Nephron progenitor cell (in vitro differentiated cells): ENCODE measurements at regions not wholly inside any gene's neighbourhood (a gene's known extent, or its start where the extent isn't known, plus 50 kb on each side); places are given as distances from the start of the nearest gene placed in this dataset.

Experiments
- DNase-seq: peaks from one replicate; pipeline ENCODE4 v3.0.0; 2021
- H3K27ac Mint-ChIP-seq: 2 replicates; pipeline ENCODE4 v1.8.0; 2021; ENCODE audit warnings: mild to moderate bottlenecking, moderate library complexity, mixed read lengths
- H3K27me3 Mint-ChIP-seq: 2 replicates; pipeline ENCODE4 v1.8.0; 2021; ENCODE audit warnings: mild to moderate bottlenecking, low read depth, mixed read lengths; ENCODE audit not compliant: poor library complexity
- H3K36me3 Mint-ChIP-seq: 2 replicates; pipeline ENCODE4 v1.8.0; 2021; ENCODE audit warnings: low read depth, mixed read lengths
- H3K4me1 Mint-ChIP-seq: 2 replicates; pipeline ENCODE4 v1.8.0; 2021; ENCODE audit warnings: mixed read lengths
- H3K4me3 Mint-ChIP-seq: 2 replicates; pipeline ENCODE4 v1.8.0; 2021; ENCODE audit warnings: mild to moderate bottlenecking, moderate library complexity, mixed read lengths
- H3K9me3 Mint-ChIP-seq: 2 replicates; pipeline ENCODE4 v1.8.0; 2021; ENCODE audit warnings: mild to moderate bottlenecking, moderate library complexity, mixed read lengths
- TF ChIP-seq, protein P1 (sequence below): fragments of 200-600 bp; sonication (generic); IDR thresholded peaks from 2 replicates; pipeline ENCODE4 v1.5.0; 2021; ENCODE audit warnings: antibody characterized with exemption

DNA sequence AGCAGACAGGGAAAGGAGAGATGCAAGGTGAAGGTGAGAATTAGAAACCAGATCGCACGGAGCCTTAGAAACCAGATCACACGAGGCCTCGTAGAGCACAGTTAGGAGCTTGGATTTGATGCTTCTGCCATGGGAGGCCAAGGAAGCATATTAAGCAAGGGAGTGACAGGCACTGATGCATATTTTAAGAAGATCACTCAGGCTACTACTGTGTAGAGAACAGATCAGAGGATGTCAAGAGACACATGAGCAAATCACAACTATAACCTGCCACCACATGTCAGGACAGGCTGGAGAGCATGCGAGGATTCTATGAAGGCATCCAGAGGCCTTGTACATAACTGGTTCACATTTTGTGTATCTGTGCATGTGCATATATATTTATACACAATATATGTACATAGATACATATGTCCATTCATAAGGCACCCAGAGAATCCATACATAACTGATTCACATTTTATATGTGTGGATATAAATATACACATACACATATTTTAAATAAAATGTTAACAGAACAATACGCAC is 99.6 kb upstream of the FHIT start:
- no peak overlapping the region for H3K4me3 Mint-ChIP-seq
- no peaks in the 10 kb centered on the region for H3K4me1 Mint-ChIP-seq
- peaks cover 9% of the 10 kb centered on the region for H3K27me3 Mint-ChIP-seq
- peaks cover 6% of the 10 kb centered on the region for H3K9me3 Mint-ChIP-seq
- H3K36me3 Mint-ChIP-seq, result no peaks in the 10 kb centered on the region
- TF ChIP-seq, protein P1, sequence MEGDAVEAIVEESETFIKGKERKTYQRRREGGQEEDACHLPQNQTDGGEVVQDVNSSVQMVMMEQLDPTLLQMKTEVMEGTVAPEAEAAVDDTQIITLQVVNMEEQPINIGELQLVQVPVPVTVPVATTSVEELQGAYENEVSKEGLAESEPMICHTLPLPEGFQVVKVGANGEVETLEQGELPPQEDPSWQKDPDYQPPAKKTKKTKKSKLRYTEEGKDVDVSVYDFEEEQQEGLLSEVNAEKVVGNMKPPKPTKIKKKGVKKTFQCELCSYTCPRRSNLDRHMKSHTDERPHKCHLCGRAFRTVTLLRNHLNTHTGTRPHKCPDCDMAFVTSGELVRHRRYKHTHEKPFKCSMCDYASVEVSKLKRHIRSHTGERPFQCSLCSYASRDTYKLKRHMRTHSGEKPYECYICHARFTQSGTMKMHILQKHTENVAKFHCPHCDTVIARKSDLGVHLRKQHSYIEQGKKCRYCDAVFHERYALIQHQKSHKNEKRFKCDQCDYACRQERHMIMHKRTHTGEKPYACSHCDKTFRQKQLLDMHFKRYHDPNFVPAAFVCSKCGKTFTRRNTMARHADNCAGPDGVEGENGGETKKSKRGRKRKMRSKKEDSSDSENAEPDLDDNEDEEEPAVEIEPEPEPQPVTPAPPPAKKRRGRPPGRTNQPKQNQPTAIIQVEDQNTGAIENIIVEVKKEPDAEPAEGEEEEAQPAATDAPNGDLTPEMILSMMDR, result no peak
- H3K27ac Mint-ChIP-seq, result no peak overlapping the region
- no peak for DNase-seq

DNA sequence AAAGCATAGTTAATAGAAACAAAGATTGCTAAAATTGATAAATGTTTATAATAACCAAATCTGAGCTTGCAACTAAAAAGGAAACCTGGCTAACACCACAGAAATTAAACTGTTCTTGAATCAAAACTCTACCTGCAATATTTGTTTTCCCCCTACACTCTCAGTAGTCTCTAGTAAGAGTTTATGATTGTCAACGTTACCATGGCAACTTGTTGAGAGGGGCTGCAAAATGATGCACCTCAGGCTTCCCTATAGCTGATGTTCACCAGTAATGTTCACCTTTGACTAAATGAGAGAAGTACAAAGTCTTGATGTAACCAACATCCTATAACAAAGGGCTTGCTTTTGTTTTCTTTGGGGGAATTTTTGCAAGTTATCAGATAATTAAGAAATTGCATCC is 101.1 kb upstream of the FHIT start:
- Mint-ChIP-seq H3K4me3 (no peak overlapping the region), H3K27ac (no peak overlapping the region), H3K36me3 (no peaks in the 10 kb centered on the region), H3K9me3 (peaks cover 6% of the 10 kb centered on the region), H3K4me1 (no peaks in the 10 kb centered on the region), H3K27me3 (peaks cover 8% of the 10 kb centered on the region)
- TF ChIP-seq, protein P1, result no peak
- DNase-seq, result no peak

DNA sequence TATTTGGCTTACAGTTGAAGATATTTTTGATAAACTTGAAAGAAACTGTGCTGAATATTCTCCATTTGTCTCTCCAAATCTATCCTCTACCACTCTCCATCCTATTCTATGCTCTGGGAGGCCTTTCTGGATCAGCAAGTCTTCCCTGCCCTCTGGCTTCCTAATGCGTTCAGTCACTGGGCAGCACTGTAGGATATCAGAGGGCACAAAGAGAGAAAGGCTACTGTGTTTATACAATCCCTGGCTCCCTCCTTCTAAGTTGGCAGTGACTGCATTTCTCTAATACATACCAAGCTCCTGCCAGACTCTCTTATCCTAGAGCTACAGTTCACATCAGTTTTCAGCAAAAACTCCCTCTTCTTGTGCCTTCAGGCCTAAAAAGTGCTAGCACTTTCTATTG is 102.1 kb upstream of the FHIT start:
- Mint-ChIP-seq H3K36me3 (no peaks in the 10 kb centered on the region), H3K4me3 (no peak overlapping the region), H3K27me3 (peaks cover 6% of the 10 kb centered on the region), H3K27ac (no peak overlapping the region), H3K4me1 (no peaks in the 10 kb centered on the region), H3K9me3 (peaks cover 6% of the 10 kb centered on the region)
- no peak for DNase-seq
- TF ChIP-seq, protein P1, result no peak

DNA sequence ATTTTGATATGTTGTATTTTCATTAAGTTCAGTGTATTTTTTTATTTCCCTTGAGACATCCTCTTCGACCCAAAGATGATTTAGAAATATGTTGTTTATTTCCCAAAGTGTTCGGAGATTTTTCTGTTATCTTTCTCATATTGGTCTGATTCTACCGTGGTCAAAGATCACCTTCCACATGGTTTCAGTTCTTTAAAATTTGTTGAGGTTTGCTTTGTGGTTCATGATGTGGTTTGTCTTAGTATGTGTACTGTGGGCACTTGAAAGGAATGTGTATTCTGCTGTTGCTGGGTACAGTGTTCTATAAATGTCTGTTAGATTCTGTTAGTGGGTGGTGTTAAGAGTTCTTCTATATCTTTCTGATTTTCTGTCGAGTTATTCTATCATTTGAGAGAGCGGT is 103.4 kb upstream of the FHIT start:
- Mint-ChIP-seq H3K4me1 (no peaks in the 10 kb centered on the region), H3K36me3 (no peaks in the 10 kb centered on the region), H3K4me3 (no peak overlapping the region), H3K27ac (no peak overlapping the region), H3K9me3 (peaks cover 6% of the 10 kb centered on the region), H3K27me3 (peaks cover 4% of the 10 kb centered on the region)
- TF ChIP-seq, protein P1, result no peak
- no peak for DNase-seq

DNA sequence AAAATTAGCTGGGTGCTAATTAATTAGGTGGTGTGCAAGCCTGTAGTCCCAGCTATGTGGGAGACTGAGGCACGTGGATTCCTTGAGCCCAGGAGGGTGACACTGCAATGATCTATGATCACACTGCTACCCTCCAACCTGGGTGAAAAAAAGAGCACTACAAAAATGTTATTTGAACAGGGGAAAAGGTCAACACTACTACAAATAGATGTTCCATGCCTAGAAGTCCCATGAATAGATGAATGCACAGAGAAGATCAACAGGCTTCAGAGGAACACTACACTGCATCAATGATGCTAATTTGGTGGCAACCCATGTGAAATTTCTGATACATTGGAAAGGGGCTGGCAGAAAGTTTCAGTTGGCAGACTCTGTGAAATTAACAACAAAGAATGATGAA is 105.4 kb upstream of the FHIT start:
- Mint-ChIP-seq H3K27me3 (no peaks in the 10 kb centered on the region), H3K4me3 (no peak overlapping the region), H3K9me3 (peaks cover 7% of the 10 kb centered on the region), H3K4me1 (no peaks in the 10 kb centered on the region), H3K36me3 (no peaks in the 10 kb centered on the region), H3K27ac (no peak overlapping the region)
- DNase-seq, result no peak
- TF ChIP-seq, protein P1, result no peak

DNA sequence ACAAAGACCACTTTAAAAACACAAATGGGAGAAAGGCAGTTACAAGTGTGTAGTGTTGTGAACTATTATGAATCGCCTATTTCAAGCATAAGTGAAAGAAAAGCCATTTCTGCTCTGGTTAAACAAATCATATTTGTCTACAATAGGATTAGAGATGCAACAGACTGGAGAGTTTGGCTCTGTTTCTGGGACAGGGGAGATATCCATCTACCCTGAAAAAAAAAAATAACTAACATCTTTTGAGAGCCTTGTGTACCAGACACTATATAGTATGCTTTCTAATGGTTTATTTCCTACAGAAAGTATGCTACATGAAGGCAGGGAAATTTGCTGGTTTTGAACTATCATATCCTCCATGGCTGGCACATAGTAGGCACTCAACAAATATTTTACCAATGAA is 106.7 kb upstream of the FHIT start:
- Mint-ChIP-seq H3K27ac (no peak overlapping the region), H3K27me3 (no peaks in the 10 kb centered on the region)
- no peak for DNase-seq

More for the DNA sequence above, 106.7 kb upstream of the FHIT start:
- Mint-ChIP-seq H3K4me3 (no peak overlapping the region), H3K36me3 (no peaks in the 10 kb centered on the region), H3K4me1 (no peaks in the 10 kb centered on the region), H3K9me3 (peaks cover 19% of the 10 kb centered on the region)
- TF ChIP-seq, protein P1, result no peak
